IPS-15b (cell line): ENCODE measurements at regions not wholly inside any gene's neighbourhood (a gene's known extent, or its start where the extent isn't known, plus 50 kb on each side); places are given as distances from the start of the nearest gene placed in this dataset.
"Not testable (repeated sequence)": the region's sequence is repeated elsewhere in the genome, so short reads cannot be mapped to it uniquely, and the experiment has no call there.

Source experiments
- H3K27me3 ChIP-seq: one replicate; pipeline ENCODE4 v1.6.1; 2013; ENCODE audit warnings: low read length; ENCODE audit not compliant: control insufficient read depth, insufficient read depth
- H3K36me3 ChIP-seq: one replicate; pipeline ENCODE4 v1.6.1; 2013; ENCODE audit warnings: low read length; ENCODE audit not compliant: control insufficient read depth, insufficient read depth
- H3K4me1 ChIP-seq: one replicate; pipeline ENCODE4 v1.6.1; 2013; ENCODE audit warnings: mild to moderate bottlenecking, low read length; ENCODE audit not compliant: control insufficient read depth, insufficient read depth
- H3K4me3 ChIP-seq: one replicate; pipeline ENCODE4 v1.5.1; 2013; ENCODE audit warnings: low read depth, low read length
- H3K9ac ChIP-seq: one replicate; pipeline ENCODE4 v1.6.1; 2013; ENCODE audit warnings: low read depth, mild to moderate bottlenecking, low read length
- H3K9me3 ChIP-seq: one replicate; pipeline ENCODE4 v1.6.1; 2013; ENCODE audit warnings: mild to moderate bottlenecking, low read length; ENCODE audit not compliant: control insufficient read depth, insufficient read depth

- H3K9me3 ChIP-seq: no peaks in the 10 kb centered on the region
- H3K27me3 ChIP-seq: no peaks in the 10 kb centered on the region
- H3K4me1 ChIP-seq: no peaks in the 10 kb centered on the region
- no peaks in the 10 kb centered on the region for H3K36me3 ChIP-seq
- no peak overlapping the region for H3K9ac ChIP-seq
- H3K4me3 ChIP-seq: no peak overlapping the region
Measured at GRCh38 chr3:23130406-23130805, 72.7 kb upstream of the UBE2E2 start.

GRCh38 chr3:23135026-23135785, 67.9 kb upstream of the UBE2E2 start:
- no peak overlapping the region for H3K9ac ChIP-seq
- no peaks in the 10 kb centered on the region for H3K9me3 ChIP-seq
- no peak overlapping the region for H3K4me3 ChIP-seq
- H3K4me1 ChIP-seq: no peaks in the 10 kb centered on the region
- H3K27me3 ChIP-seq: no peaks in the 10 kb centered on the region
- no peaks in the 10 kb centered on the region for H3K36me3 ChIP-seq

GRCh38 chr3:23136054-23136453, 67.1 kb upstream of the UBE2E2 start:
- Histone ChIP-seq H3K36me3 (no peaks in the 10 kb centered on the region), H3K4me3 (no peak overlapping the region), H3K27me3 (no peaks in the 10 kb centered on the region), H3K4me1 (no peaks in the 10 kb centered on the region), H3K9ac (no peak overlapping the region), H3K9me3 (no peaks in the 10 kb centered on the region)

- not testable (repeated sequence) for H3K27me3 ChIP-seq, H3K36me3 ChIP-seq, H3K9ac ChIP-seq, H3K4me1 ChIP-seq, H3K4me3 ChIP-seq, H3K9me3 ChIP-seq
Measured at GRCh38 chr3:23144051-23144450, 59.1 kb upstream of the UBE2E2 start.

- Histone ChIP-seq H3K27me3 (no peaks in the 10 kb centered on the region), H3K9ac (no peak overlapping the region), H3K4me3 (no peak overlapping the region), H3K4me1 (no peaks in the 10 kb centered on the region), H3K9me3 (no peaks in the 10 kb centered on the region), H3K36me3 (no peaks in the 10 kb centered on the region)
Measured at GRCh38 chr3:23146163-23146562, 57.0 kb upstream of the UBE2E2 start.

- H3K4me3 ChIP-seq: no peak overlapping the region
- H3K36me3 ChIP-seq: no peaks in the 10 kb centered on the region
- no peaks in the 10 kb centered on the region for H3K27me3 ChIP-seq
- peaks cover 3% of the 10 kb centered on the region for H3K4me1 ChIP-seq
- H3K9ac ChIP-seq: no peak overlapping the region
- no peaks in the 10 kb centered on the region for H3K9me3 ChIP-seq
Measured at GRCh38 chr3:23152989-23153388, 50.1 kb upstream of the UBE2E2 start.
